HEK293T (cell line): ENCODE measurements at regions not wholly inside any gene's neighbourhood (a gene's known extent, or its start where the extent isn't known, plus 50 kb on each side); places are given as distances from the start of the nearest gene placed in this dataset.

Source experiments
- CTCF ChIA-PET: fragments of 350-600 bp; formaldehyde crosslinking; extraction: SDS; loops from one replicate; lab custom pipeline; 2021; ENCODE audit warnings: antibody characterized with exemption, inconsistent platforms; lab: Yijun Ruan, JAX
- POLR2A ChIA-PET: fragments of 350-600 bp; formaldehyde crosslinking; extraction: SDS; loops from one replicate; lab custom pipeline; 2020; ENCODE audit warnings: antibody characterized with exemption, inconsistent platforms; lab: Yijun Ruan, JAX
- DNase-seq: peaks from one replicate; pipeline ENCODE4 v3.0.0; 2012; ENCODE audit warnings: mixed read lengths; ENCODE audit errors: extremely low spot score
- ARNT ChIP-seq: fragments of 450-650 bp; IDR thresholded peaks from 2 replicates; pipeline ENCODE4 v1.6.1; 2017; ENCODE audit warnings: mild to moderate bottlenecking
- BHLHE40 ChIP-seq: fragments of 450-650 bp; IDR thresholded peaks from 2 replicates; pipeline ENCODE4 v1.6.1; 2016; ENCODE audit warnings: mild to moderate bottlenecking, moderate library complexity, borderline replicate concordance
- CTBP1 ChIP-seq: fragments of 450-650 bp; IDR thresholded peaks from 2 replicates; pipeline ENCODE4 v1.6.1; 2016; ENCODE audit warnings: borderline replicate concordance
- ELF4 ChIP-seq: fragments of 450-650 bp; IDR thresholded peaks from 2 replicates; pipeline ENCODE4 v1.6.1; 2017; ENCODE audit warnings: antibody characterized with exemption
- FOXA1 ChIP-seq: fragments of 450-650 bp; IDR thresholded peaks from 2 replicates; pipeline ENCODE4 v1.6.1; 2016; ENCODE audit warnings: mild to moderate bottlenecking
- FOXK2 ChIP-seq: fragments of 450-650 bp; IDR thresholded peaks from 2 replicates; pipeline ENCODE4 v1.6.1; 2016; ENCODE audit warnings: mild to moderate bottlenecking
- FOXM1 ChIP-seq: fragments of 450-650 bp; IDR thresholded peaks from 2 replicates; pipeline ENCODE4 v1.6.1; 2017; ENCODE audit warnings: mild to moderate bottlenecking, borderline replicate concordance
- HDGF ChIP-seq: fragments of 450-650 bp; IDR thresholded peaks from 2 replicates; pipeline ENCODE4 v1.6.1; 2017; ENCODE audit warnings: antibody characterized with exemption, borderline replicate concordance
- L3MBTL2 ChIP-seq: fragments of 450-650 bp; conservative IDR thresholded peaks from 2 replicates; pipeline ENCODE4 v1.6.1; 2016; ENCODE audit warnings: mild to moderate bottlenecking
- LEF1 ChIP-seq: fragments of 450-650 bp; IDR thresholded peaks from 2 replicates; pipeline ENCODE4 v1.6.1; 2017; ENCODE audit warnings: mild to moderate bottlenecking, borderline replicate concordance
- NFRKB ChIP-seq: fragments of 450-650 bp; IDR thresholded peaks from 2 replicates; pipeline ENCODE4 v1.6.1; 2016; ENCODE audit warnings: mild to moderate bottlenecking, moderate library complexity
- PKNOX1 ChIP-seq: fragments of 450-650 bp; IDR thresholded peaks from 2 replicates; pipeline ENCODE4 v1.6.1; 2016
- SP1 ChIP-seq: fragments of 450-650 bp; IDR thresholded peaks from 2 replicates; pipeline ENCODE4 v1.6.1; 2017
- SUZ12 ChIP-seq: fragments of 450-650 bp; IDR thresholded peaks from 2 replicates; pipeline ENCODE4 v1.6.1; 2016; ENCODE audit warnings: mild to moderate bottlenecking
- TARDBP ChIP-seq: fragments of 450-650 bp; IDR thresholded peaks from 2 replicates; pipeline ENCODE4 v1.6.1; 2016
- ZNF384 ChIP-seq: fragments of 450-650 bp; IDR thresholded peaks from 2 replicates; pipeline ENCODE4 v1.6.1; 2016

GRCh38 chr18:7367336-7367735 lies 136.4 kb downstream of the LRRC30 start:
- ChIA-PET POLR2A (no interaction called here), CTCF (no interaction called here)
- DNase-seq: no peak
- TF ChIP-seq NFRKB (no peak), ELF4 (no peak), FOXK2 (no peak), TARDBP (no peak), ARNT (no peak), CTBP1 (no peak)

GRCh38 chr18:7369006-7369405 lies 138.1 kb downstream of the LRRC30 start:
- no peak for DNase-seq
- CTCF ChIA-PET: no interaction called here
- POLR2A ChIA-PET: no interaction called here
- TF ChIP-seq ELF4: no peak
- no peak for TF ChIP-seq HDGF
- TF ChIP-seq L3MBTL2: no peak
- TF ChIP-seq ZNF384: no peak
- TF ChIP-seq SP1: no peak
- TF ChIP-seq FOXA1: no peak
- TF ChIP-seq CTBP1: no peak
- no peak for TF ChIP-seq TARDBP
- TF ChIP-seq FOXM1: no peak
- TF ChIP-seq BHLHE40: no peak
- TF ChIP-seq FOXK2: no peak
- TF ChIP-seq PKNOX1: no peak
- no peak for TF ChIP-seq SUZ12
- TF ChIP-seq NFRKB: no peak
- no peak for TF ChIP-seq LEF1
- no peak for TF ChIP-seq ARNT

GRCh38 chr18:7370375-7370774 lies 139.5 kb downstream of the LRRC30 start:
- TF ChIP-seq LEF1: no peak
- TF ChIP-seq FOXM1: no peak
- TF ChIP-seq PKNOX1: no peak
- no peak for TF ChIP-seq SUZ12
- no peak for TF ChIP-seq CTBP1
- TF ChIP-seq SP1: no peak
- TF ChIP-seq ZNF384: no peak
- TF ChIP-seq FOXK2: no peak
- TF ChIP-seq HDGF: no peak
- no peak for TF ChIP-seq L3MBTL2
- TF ChIP-seq FOXA1: no peak
- TF ChIP-seq ELF4: no peak
- TF ChIP-seq BHLHE40: no peak
- no peak for TF ChIP-seq NFRKB
- no peak for TF ChIP-seq TARDBP
- no peak for TF ChIP-seq ARNT
- ChIA-PET CTCF (no interaction called here), POLR2A (no interaction called here)
- DNase-seq: no peak

- ChIA-PET POLR2A (no interaction called here), CTCF (no interaction called here)
- TF ChIP-seq CTBP1 (no peak), ZNF384 (no peak), ARNT (no peak), ELF4 (no peak), FOXA1 (no peak), SP1 (no peak)
- DNase-seq: no peak
Observed at GRCh38 chr18:7370802-7371201, 139.9 kb downstream of the LRRC30 start.

GRCh38 chr18:7373441-7373840 lies 142.6 kb downstream of the LRRC30 start:
- POLR2A ChIA-PET: no interaction called here
- CTCF ChIA-PET: no interaction called here
- TF ChIP-seq LEF1 (no peak), HDGF (no peak), SUZ12 (no peak), ZNF384 (no peak), CTBP1 (no peak), FOXK2 (no peak), ARNT (no peak), TARDBP (no peak), FOXA1 (no peak), L3MBTL2 (no peak), PKNOX1 (no peak), BHLHE40 (no peak), NFRKB (no peak), ELF4 (no peak), FOXM1 (no peak), SP1 (no peak)
- no peak for DNase-seq

GRCh38 chr18:7381307-7381706 lies 150.4 kb downstream of the LRRC30 start:
- no peak for DNase-seq
- ChIA-PET CTCF (no interaction called here), POLR2A (no interaction called here)
- TF ChIP-seq PKNOX1: no peak
- TF ChIP-seq NFRKB: no peak
- TF ChIP-seq L3MBTL2: no peak
- no peak for TF ChIP-seq FOXM1
- TF ChIP-seq TARDBP: no peak
- no peak for TF ChIP-seq SP1
- no peak for TF ChIP-seq LEF1
- no peak for TF ChIP-seq ZNF384
- TF ChIP-seq SUZ12: no peak
- TF ChIP-seq FOXK2: no peak
- no peak for TF ChIP-seq ARNT
- TF ChIP-seq BHLHE40: no peak
- TF ChIP-seq FOXA1: no peak
- no peak for TF ChIP-seq HDGF
- no peak for TF ChIP-seq CTBP1
